NCI-H524 treated with DMSO at 0.1 percent for 48 hours (cell line): ENCODE measurements at regions not wholly inside any gene's neighbourhood (a gene's known extent, or its start where the extent isn't known, plus 50 kb on each side); places are given as distances from the start of the nearest gene placed in this dataset.
"Not testable (repeated sequence)": the region's sequence is repeated elsewhere in the genome, so short reads cannot be mapped to it uniquely, and the experiment has no call there.

ENCODE experiments used
- DNase-seq: peaks from one replicate; lab custom pipeline; 2025; lab: John Stamatoyannopoulos, UW

DNA sequence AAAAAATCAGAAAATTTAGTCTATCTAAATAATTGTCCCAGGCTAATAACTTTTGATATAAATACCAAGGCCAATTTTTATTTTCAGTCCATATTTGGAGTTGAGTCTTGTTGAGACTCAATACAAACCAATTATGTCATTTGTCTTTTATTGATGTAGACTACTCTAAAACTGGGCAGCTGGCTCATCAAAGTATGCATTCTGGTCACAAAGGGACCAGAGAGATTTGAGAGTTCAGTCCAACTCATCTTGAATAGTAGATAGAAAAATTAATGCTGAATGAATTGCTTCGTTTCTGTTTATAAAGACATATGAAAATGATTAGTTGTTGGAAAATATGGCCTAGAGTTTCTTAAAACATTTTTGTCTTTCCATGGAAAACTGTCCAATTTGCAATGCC is 412.5 kb upstream of the KLHL4 start:
- DNase-seq: no peak

DNA sequence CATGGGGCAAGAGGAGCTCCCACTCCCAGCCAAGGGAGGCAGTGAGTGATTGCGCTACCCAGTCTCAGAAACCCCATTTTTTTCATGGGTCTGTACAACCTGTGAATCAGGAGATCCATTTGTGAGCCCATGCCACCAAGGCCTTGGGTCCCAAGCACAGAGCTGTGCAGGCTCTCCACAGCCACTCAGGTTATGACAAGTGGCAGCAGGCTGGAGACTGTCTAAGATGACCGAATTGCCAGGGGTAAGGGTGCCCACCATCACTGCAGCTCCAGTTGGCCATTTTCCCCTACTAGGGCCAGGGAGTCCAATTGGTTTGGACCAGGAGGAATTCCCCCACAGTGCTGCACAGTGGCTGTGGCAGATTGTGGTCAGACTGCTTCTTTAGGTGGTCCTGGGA is 407.5 kb upstream of the KLHL4 start:
- no peak for DNase-seq

DNA sequence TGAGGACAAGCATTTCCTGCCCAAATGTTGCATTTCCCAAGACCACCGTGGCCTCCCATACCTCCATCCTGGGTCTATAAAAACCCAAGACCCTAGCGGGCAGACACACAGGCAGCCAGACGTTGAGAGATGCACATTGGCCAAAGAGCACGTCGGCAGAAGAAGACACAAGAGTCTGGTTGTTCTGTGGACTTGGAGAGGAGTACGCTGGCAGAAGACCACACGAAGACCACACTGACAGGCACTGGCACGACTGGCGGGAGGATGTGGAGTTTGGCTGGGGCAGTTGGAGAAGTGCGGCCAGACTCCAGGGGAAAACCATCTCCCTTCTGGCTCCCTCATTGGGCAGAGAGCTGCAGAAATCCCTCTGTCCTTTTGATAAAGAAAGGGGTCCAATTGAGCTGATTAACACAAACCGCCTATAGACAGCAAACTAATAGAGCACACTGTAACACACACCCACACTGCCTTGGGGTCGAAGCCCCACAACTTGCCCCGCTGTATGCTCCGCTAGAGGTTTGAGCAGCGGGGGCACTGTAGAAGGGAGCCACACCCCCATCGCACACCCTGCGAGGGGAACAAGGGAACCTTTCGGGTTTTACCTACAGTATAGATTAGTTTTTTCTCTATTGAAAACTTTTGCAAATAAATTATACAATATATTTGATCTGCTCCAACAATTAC is 376.7 kb upstream of the KLHL4 start:
- DNase-seq: no peak

DNA sequence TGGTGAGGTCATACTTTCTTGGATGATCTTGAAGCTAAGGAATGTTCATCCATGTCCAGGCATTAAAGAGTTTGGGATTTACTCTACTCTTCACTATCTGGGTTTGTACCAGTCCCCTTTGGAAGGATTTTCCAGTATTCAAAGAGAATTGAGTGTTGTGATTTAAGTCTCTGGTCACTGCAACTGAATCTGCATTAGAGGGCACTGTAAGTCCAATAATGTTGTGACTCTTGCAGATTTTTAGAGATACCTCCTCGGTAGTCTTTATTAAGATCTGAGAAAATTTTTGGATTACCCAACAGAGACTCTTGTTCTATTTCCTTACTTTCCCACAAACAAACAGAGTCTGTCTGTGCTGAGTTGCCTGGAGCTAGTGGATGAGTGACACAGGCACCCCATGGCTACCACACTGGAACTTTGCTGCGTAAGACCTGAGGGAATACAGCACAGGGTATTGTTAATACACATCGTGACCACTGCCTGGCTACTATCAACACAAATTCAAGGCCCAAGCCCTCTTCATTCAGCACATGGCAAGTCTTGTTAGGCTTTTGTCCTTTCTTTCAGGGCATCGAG is 357.1 kb upstream of the KLHL4 start:
- no peak for DNase-seq

DNA sequence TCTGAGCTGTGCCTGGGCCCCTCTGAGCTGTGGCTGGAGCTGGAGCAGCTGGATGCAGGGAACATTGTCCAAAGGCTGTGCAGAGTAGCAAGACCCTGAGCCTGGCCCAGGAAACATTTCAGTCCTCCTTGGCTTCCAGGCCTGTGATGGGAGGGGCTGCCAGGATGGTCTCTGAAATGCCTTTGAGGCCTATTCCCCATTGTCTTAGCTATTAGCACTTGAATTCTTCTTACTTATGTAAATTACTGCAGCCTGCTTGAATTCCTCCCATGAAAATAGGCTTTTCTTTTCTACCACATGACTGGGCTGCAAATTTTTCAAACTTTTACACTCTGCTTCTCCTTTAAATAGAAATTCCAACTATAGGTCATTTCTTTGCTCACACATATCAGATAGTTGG is 349.8 kb upstream of the KLHL4 start:
- DNase-seq: no peak

DNA sequence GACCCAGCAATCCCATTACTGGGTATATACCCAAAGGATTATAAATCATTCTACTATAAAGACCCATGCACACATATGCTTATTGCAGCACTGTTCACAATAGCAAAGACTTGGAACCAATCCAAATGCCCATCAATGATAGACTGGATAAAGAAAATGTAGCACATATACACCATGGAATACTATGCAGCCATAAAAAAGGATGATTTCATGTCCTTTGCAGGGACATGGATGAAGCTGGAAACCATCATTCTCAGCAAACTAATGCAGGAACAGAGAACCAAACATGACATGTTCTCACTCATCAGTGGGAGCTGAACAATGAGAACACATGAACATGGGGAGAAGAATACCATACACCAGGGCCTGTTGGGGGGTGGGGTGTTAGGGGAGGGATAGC is 339.6 kb upstream of the KLHL4 start:
- DNase-seq: not testable (repeated sequence)
